GM23338 (cell line): ENCODE measurements at regions not wholly inside any gene's neighbourhood (a gene's known extent, or its start where the extent isn't known, plus 50 kb on each side); places are given as distances from the start of the nearest gene placed in this dataset.

Source experiments
- ATAC-seq: fragments of 200-7000 bp; cut with Tn5 transposase; 3 replicates; pipeline ENCODE4 v1.9.1; 2020
- DNase-seq: peaks from one replicate; pipeline ENCODE4 v3.0.0-alpha.2; 2015; ENCODE audit warnings: low spot score
- H2AFZ ChIP-seq: fragments of 200-600 bp; sonication (generic); 2 replicates; pipeline ENCODE4 v1.8.0; 2016; ENCODE audit warnings: antibody characterized with exemption, mild to moderate bottlenecking, moderate library complexity
- H3F3A ChIP-seq: fragments of 200-600 bp; sonication (generic); replicated peaks from 2 replicates; pipeline ENCODE4 v1.8.0; 2017; ENCODE audit warnings: antibody characterized with exemption, mixed run types, low read depth
- H3K27ac ChIP-seq: fragments of 200-600 bp; sonication (generic); 2 replicates; pipeline ENCODE4 v1.6.1; 2016; ENCODE audit warnings: low read depth
- H3K27me3 ChIP-seq: fragments of 200-600 bp; sonication (generic); 2 replicates; pipeline ENCODE4 v1.8.0; 2016; ENCODE audit warnings: mild to moderate bottlenecking, mixed run types, moderate library complexity; ENCODE audit not compliant: insufficient read depth
- H3K36me3 ChIP-seq: fragments of 200-600 bp; sonication (generic); 2 replicates; pipeline ENCODE4 v1.8.0; 2016; ENCODE audit warnings: mild to moderate bottlenecking; ENCODE audit not compliant: insufficient read depth
- H3K4me1 ChIP-seq: fragments of 200-600 bp; sonication (generic); 2 replicates; pipeline ENCODE4 v1.8.0; 2016; ENCODE audit warnings: mild to moderate bottlenecking, moderate library complexity; ENCODE audit not compliant: insufficient read depth
- H3K4me2 ChIP-seq: fragments of 200-600 bp; sonication (generic); 2 replicates; pipeline ENCODE4 v1.7.1; 2017; ENCODE audit warnings: mixed run types
- H3K4me3 ChIP-seq: fragments of 200-600 bp; sonication (generic); 2 replicates; pipeline ENCODE4 v1.6.1; 2016; ENCODE audit warnings: mixed run types
- H3K79me2 ChIP-seq: fragments of 200-600 bp; sonication (generic); replicated peaks from 2 replicates; pipeline ENCODE4 v1.8.0; 2017; ENCODE audit warnings: mild to moderate bottlenecking; ENCODE audit not compliant: insufficient read depth
- H3K9me2 ChIP-seq: fragments of 200-600 bp; sonication (generic); 2 replicates; pipeline ENCODE4 v1.8.0; 2017; ENCODE audit not compliant: insufficient read depth
- H4K20me1 ChIP-seq: fragments of 200-600 bp; sonication (generic); replicated peaks from 2 replicates; pipeline ENCODE4 v1.8.0; 2017; ENCODE audit warnings: mild to moderate bottlenecking; ENCODE audit not compliant: insufficient read depth
- H3K27ac Mint-ChIP-seq: 2 replicates; pipeline ENCODE4 v1.8.0; 2020; ENCODE audit warnings: inconsistent platforms, mild to moderate bottlenecking, moderate library complexity, mixed read lengths
- H3K27me3 Mint-ChIP-seq: 3 replicates; pipeline ENCODE4 v1.8.0; 2022; ENCODE audit warnings: low read depth, mild to moderate bottlenecking, moderate library complexity, mixed read lengths, inconsistent platforms; ENCODE audit not compliant: insufficient read depth, poor library complexity
- H3K36me3 Mint-ChIP-seq: 3 replicates; pipeline ENCODE4 v1.8.0; 2021; ENCODE audit warnings: low read depth, mild to moderate bottlenecking, inconsistent platforms, moderate library complexity, mixed read lengths
- H3K4me1 Mint-ChIP-seq: 3 replicates; pipeline ENCODE4 v1.8.0; 2020; ENCODE audit warnings: mild to moderate bottlenecking, inconsistent platforms, mixed read lengths
- H3K4me3 Mint-ChIP-seq: 3 replicates; pipeline ENCODE4 v1.8.0; 2021; ENCODE audit warnings: moderate library complexity, mild to moderate bottlenecking, inconsistent platforms, mixed read lengths
- H3K9me3 Mint-ChIP-seq: 3 replicates; pipeline ENCODE4 v1.8.0; 2020; ENCODE audit warnings: moderate library complexity, mild to moderate bottlenecking, inconsistent platforms, mixed read lengths
- CREB1 ChIP-seq: fragments of 250-450 bp; sonication (Bioruptor Pico); IDR thresholded peaks from 2 replicates; pipeline ENCODE4 v1.5.0; 2020; ENCODE audit warnings: low read depth, mild to moderate bottlenecking, moderate library complexity
- EZH2 ChIP-seq: fragments of 200-600 bp; sonication (generic); IDR thresholded peaks from one replicate; pipeline ENCODE4 v1.8.0; 2017; ENCODE audit warnings: antibody characterized with exemption, mild to moderate bottlenecking, low read depth; ENCODE audit not compliant: unreplicated experiment
- EZH2phosphoT487 ChIP-seq: fragments of 200-600 bp; sonication (generic); IDR thresholded peaks from one replicate; pipeline ENCODE4 v1.8.1; 2018; ENCODE audit warnings: antibody characterized with exemption; ENCODE audit not compliant: unreplicated experiment
- JUNB ChIP-seq: IDR thresholded peaks from one replicate; pipeline ENCODE4 v1.6.1; 2016; ENCODE audit warnings: antibody characterized with exemption; ENCODE audit not compliant: unreplicated experiment
- NANOG ChIP-seq: IDR thresholded peaks from 2 replicates; pipeline ENCODE4 v1.6.1; 2016; ENCODE audit warnings: antibody characterized with exemption, borderline replicate concordance
- POLR2AphosphoS5 ChIP-seq: IDR thresholded peaks from 2 replicates; pipeline ENCODE4 v1.6.1; 2016; ENCODE audit warnings: antibody characterized with exemption, low read depth
- STAT1 ChIP-seq: IDR thresholded peaks from one replicate; pipeline ENCODE4 v1.6.1; 2016; ENCODE audit warnings: antibody characterized with exemption; ENCODE audit not compliant: unreplicated experiment
- ZNF331 ChIP-seq: fragments of 250-450 bp; sonication (Bioruptor Pico); IDR thresholded peaks from 2 replicates; pipeline ENCODE4 v1.5.0; 2020; ENCODE audit warnings: low read depth, mild to moderate bottlenecking, moderate library complexity
- TF ChIP-seq, protein P1 (sequence below): IDR thresholded peaks from one replicate; pipeline ENCODE4 v1.6.1; 2018; ENCODE audit warnings: antibody characterized with exemption; ENCODE audit not compliant: unreplicated experiment
- TF ChIP-seq, protein P2 (sequence below), 2 experiments: fragments of 200-600 bp in 1 of 2; sonication (generic) in 1 of 2; conservative IDR thresholded peaks; 2 replicates each; pipeline versions ENCODE4 v1.5.1 to v1.6.1; 2016 to 2017; ENCODE audit warnings: antibody characterized with exemption in 2 of 2, low read depth in 2 of 2, mild to moderate bottlenecking in 2 of 2, moderate library complexity in 1 of 2

DNA sequence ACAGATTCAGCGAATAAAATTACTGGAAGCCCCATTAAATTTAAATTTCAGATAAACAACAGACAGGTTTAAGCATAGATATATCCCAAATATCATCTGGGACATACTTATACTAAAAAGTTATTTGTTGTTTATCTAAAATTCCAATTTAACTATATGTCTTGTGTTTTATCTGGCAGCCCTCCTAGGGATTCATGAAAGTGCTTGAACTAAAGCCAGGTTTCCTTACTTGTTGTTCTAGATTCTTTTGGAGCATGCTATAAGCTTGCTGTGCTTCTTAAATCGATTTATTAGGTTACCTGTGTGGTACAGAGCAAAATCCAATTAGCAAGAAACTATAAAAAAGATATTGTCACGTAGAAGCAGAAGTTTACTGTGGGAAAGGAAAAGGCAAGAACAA is 202.5 kb upstream of the GMDS start (continued):
- TF ChIP-seq NANOG (no peak), ZNF331 (CRISPR knock-in tag) (no peak), CREB1 (CRISPR knock-in tag) (no peak), JUNB (no peak), STAT1 (no peak), POLR2AphosphoS5 (no peak), EZH2phosphoT487 (no peak)
- TF ChIP-seq, protein P1, sequence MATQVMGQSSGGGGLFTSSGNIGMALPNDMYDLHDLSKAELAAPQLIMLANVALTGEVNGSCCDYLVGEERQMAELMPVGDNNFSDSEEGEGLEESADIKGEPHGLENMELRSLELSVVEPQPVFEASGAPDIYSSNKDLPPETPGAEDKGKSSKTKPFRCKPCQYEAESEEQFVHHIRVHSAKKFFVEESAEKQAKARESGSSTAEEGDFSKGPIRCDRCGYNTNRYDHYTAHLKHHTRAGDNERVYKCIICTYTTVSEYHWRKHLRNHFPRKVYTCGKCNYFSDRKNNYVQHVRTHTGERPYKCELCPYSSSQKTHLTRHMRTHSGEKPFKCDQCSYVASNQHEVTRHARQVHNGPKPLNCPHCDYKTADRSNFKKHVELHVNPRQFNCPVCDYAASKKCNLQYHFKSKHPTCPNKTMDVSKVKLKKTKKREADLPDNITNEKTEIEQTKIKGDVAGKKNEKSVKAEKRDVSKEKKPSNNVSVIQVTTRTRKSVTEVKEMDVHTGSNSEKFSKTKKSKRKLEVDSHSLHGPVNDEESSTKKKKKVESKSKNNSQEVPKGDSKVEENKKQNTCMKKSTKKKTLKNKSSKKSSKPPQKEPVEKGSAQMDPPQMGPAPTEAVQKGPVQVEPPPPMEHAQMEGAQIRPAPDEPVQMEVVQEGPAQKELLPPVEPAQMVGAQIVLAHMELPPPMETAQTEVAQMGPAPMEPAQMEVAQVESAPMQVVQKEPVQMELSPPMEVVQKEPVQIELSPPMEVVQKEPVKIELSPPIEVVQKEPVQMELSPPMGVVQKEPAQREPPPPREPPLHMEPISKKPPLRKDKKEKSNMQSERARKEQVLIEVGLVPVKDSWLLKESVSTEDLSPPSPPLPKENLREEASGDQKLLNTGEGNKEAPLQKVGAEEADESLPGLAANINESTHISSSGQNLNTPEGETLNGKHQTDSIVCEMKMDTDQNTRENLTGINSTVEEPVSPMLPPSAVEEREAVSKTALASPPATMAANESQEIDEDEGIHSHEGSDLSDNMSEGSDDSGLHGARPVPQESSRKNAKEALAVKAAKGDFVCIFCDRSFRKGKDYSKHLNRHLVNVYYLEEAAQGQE = no peak
- TF ChIP-seq, protein P2, sequence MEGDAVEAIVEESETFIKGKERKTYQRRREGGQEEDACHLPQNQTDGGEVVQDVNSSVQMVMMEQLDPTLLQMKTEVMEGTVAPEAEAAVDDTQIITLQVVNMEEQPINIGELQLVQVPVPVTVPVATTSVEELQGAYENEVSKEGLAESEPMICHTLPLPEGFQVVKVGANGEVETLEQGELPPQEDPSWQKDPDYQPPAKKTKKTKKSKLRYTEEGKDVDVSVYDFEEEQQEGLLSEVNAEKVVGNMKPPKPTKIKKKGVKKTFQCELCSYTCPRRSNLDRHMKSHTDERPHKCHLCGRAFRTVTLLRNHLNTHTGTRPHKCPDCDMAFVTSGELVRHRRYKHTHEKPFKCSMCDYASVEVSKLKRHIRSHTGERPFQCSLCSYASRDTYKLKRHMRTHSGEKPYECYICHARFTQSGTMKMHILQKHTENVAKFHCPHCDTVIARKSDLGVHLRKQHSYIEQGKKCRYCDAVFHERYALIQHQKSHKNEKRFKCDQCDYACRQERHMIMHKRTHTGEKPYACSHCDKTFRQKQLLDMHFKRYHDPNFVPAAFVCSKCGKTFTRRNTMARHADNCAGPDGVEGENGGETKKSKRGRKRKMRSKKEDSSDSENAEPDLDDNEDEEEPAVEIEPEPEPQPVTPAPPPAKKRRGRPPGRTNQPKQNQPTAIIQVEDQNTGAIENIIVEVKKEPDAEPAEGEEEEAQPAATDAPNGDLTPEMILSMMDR (conservative IDR thresholded peaks at IDR 0.05; ENCODE audit: low read depth in 2 of 2) = no peak

DNA sequence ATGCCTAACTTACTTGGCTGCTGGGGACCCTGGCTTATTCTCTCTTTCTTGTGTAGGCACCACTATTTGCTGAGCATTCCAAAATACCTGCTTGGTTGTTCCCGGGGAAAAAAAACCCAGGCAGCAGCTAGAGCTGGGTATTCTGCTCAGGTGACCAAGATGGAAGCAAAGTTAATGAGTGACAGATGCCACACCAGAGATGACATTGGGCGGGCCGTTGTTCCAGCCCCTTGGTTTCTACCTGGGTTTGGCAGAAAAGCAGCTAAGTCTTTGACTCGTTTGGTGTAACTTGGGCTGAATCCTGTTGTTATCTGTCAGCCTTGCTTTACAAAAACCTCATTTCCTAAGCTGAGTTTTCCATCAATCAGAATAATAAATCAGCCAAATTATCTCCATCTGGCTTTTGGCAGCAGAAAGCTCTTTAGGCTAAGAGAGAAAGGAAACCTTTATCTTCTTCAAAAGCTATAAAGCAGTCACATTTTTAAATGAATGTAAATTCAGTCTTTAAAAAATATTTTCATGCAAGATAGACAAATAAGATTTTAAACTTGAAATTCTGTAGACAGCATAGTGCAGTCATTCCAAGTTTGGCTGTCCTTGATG is 202.0 kb upstream of the GMDS start:
- Mint-ChIP-seq H3K27me3 (no peaks in the 10 kb centered on the region), H3K9me3 (no peaks in the 10 kb centered on the region), H3K4me3 (no peak overlapping the region), H3K27ac (no peak overlapping the region), H3K36me3 (no peaks in the 10 kb centered on the region), H3K4me1 (no peaks in the 10 kb centered on the region; the same call in 2 of the 3 replicates)
- no peaks in the 10 kb centered on the region for H3F3A ChIP-seq
- no peak overlapping the region for H3K4me2 ChIP-seq
- no peaks in the 10 kb centered on the region for H3K36me3 ChIP-seq
- no peak overlapping the region for H2AFZ ChIP-seq
- no peak for ATAC-seq
- H3K27ac ChIP-seq = no peak overlapping the region
- no peak for DNase-seq
- H3K27me3 ChIP-seq = peaks cover 5% of the 10 kb centered on the region; the same call in 1 of the 2 replicates
- H4K20me1 ChIP-seq = no peaks in the 10 kb centered on the region; the same call in 1 of the 2 replicates
- H3K79me2 ChIP-seq = no peaks in the 10 kb centered on the region
- no peaks in the 10 kb centered on the region for H3K4me1 ChIP-seq
- TF ChIP-seq, protein P2 (conservative IDR thresholded peaks at IDR 0.05; ENCODE audit: low read depth in 2 of 2) = no peak
- TF ChIP-seq EZH2 = no peak
- TF ChIP-seq, protein P1 = no peak
- no peak for TF ChIP-seq STAT1
- H3K9me2 ChIP-seq = no peaks in the 10 kb centered on the region
- no peak overlapping the region for H3K4me3 ChIP-seq
